Left lung (tissue), 4 donors: ENCODE measurements at regions not wholly inside any gene's neighbourhood (a gene's known extent, or its start where the extent isn't known, plus 50 kb on each side); places are given as distances from the start of the nearest gene placed in this dataset.

Experiments used
- ATAC-seq: fragments of 200-7000 bp; cut with Tn5 transposase; one replicate; pipeline ENCODE4 v1.9.1; 2020; ENCODE audit warnings: moderate library complexity
- DNase-seq, 4 donors: peaks; one replicate each; pipeline ENCODE4 v3.0.0-alpha.2; 2013 to 2020
- H3K27ac ChIP-seq, 2 donors: fragments of 200-600 bp; sonication (generic) in 1 of 2; one replicate each; pipeline versions ENCODE4 v1.5.0 to v1.8.0; 2020 to 2021
- H3K27me3 ChIP-seq, 2 donors: fragments of 200-600 bp; sonication (generic) in 1 of 2; one replicate each; pipeline versions ENCODE4 v1.5.0 to v1.8.0; 2020 to 2021
- H3K36me3 ChIP-seq, 2 donors: fragments of 200-600 bp; sonication (generic) in 1 of 2; one replicate each; pipeline versions ENCODE4 v1.5.0 to v1.8.0; 2020 to 2021
- H3K4me1 ChIP-seq, 2 donors: fragments of 200-600 bp; one replicate each; pipeline ENCODE4 v1.8.0; 2021
- H3K4me3 ChIP-seq, 2 donors: fragments of 200-600 bp; sonication (generic) in 1 of 2; one replicate each; pipeline versions ENCODE4 v1.5.0 to v1.8.0; 2020 to 2021; ENCODE audit warnings: mild to moderate bottlenecking in 1 of 2
- H3K9me3 ChIP-seq, 2 donors: fragments of 200-600 bp; sonication (generic) in 1 of 2; one replicate each; pipeline versions ENCODE4 v1.5.0 to v1.8.0; 2020 to 2021
- intact Hi-C, 2 donors: fragments of 100-400 bp; cut with DNase I; formaldehyde crosslinking; loops; one replicate each; pipeline versions ENCODE4 v1.11.2 to v1.14.2; 2022
- TF ChIP-seq, protein P1 (sequence below), 2 donors: fragments of 200-600 bp; sonication (generic) in 1 of 2; IDR thresholded peaks; one replicate each; pipeline versions ENCODE4 v1.5.0 to v1.8.0; 2021; ENCODE audit warnings: antibody characterized with exemption in 2 of 2
- donor health status: DM: no; HTN: yes; CAD: no.
- donor health status: DM: no; HTN: no; CAD: no.

- peak; percentile 59 for ATAC-seq
- H3K27me3 ChIP-seq = peaks cover 0 to 6% of the 10 kb centered on the region in 2 donors
- TF ChIP-seq, protein P1, sequence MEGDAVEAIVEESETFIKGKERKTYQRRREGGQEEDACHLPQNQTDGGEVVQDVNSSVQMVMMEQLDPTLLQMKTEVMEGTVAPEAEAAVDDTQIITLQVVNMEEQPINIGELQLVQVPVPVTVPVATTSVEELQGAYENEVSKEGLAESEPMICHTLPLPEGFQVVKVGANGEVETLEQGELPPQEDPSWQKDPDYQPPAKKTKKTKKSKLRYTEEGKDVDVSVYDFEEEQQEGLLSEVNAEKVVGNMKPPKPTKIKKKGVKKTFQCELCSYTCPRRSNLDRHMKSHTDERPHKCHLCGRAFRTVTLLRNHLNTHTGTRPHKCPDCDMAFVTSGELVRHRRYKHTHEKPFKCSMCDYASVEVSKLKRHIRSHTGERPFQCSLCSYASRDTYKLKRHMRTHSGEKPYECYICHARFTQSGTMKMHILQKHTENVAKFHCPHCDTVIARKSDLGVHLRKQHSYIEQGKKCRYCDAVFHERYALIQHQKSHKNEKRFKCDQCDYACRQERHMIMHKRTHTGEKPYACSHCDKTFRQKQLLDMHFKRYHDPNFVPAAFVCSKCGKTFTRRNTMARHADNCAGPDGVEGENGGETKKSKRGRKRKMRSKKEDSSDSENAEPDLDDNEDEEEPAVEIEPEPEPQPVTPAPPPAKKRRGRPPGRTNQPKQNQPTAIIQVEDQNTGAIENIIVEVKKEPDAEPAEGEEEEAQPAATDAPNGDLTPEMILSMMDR (IDR thresholded peaks at IDR 0.05) = no peak
- H3K4me1 ChIP-seq = no peaks in the 10 kb centered on the region
- no peak overlapping the region for H3K27ac ChIP-seq
- H3K4me3 ChIP-seq = no peak overlapping the region
- H3K9me3 ChIP-seq = no peaks in the 10 kb centered on the region
- intact Hi-C loops = no loop called here
- no peaks in the 10 kb centered on the region for H3K36me3 ChIP-seq
- DNase-seq = peak in 1 of 4 donors; percentile 17
Observed at GRCh38 chrX:39619182-39620009, 478.4 kb downstream of the BCOR start.

GRCh38 chrX:39624166-39624565 is 473.6 kb downstream of the BCOR start:
- TF ChIP-seq, protein P1 (IDR thresholded peaks at IDR 0.05) = no peak
- no peak for ATAC-seq
- H3K9me3 ChIP-seq = no peaks in the 10 kb centered on the region
- H3K4me1 ChIP-seq = no peaks in the 10 kb centered on the region
- no peaks in the 10 kb centered on the region for H3K36me3 ChIP-seq
- H3K27ac ChIP-seq = no peak overlapping the region
- H3K27me3 ChIP-seq = no peaks in the 10 kb centered on the region
- H3K4me3 ChIP-seq = no peak overlapping the region
- intact Hi-C loops = no loop called here
- no peak for DNase-seq

DNA sequence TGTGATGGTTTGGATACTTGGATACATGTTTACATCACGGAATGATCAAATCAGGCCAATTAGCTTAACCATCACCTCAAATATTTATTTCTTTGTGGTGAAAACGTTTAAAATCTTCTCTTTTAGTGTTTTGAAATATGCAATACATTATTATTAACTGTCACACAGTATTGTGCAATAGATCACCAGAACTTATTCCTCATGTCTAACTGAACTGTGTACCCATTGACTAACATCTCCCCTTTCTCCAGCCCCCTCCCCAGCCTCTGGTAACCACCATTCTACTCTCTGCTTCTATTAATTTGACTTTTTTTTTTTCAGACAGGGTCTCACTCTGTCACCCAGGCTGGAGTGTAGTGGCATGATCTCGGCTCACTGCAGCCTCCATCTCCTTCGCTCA is 471.9 kb downstream of the BCOR start:
- H3K27ac ChIP-seq = no peak overlapping the region
- no peaks in the 10 kb centered on the region for H3K36me3 ChIP-seq
- H3K9me3 ChIP-seq = no peaks in the 10 kb centered on the region
- intact Hi-C loops = no loop called here
- TF ChIP-seq, protein P1 (IDR thresholded peaks at IDR 0.05) = no peak
- no peak for DNase-seq
- no peaks in the 10 kb centered on the region for H3K27me3 ChIP-seq
- H3K4me3 ChIP-seq = no peak overlapping the region
- ATAC-seq = no peak
- H3K4me1 ChIP-seq = no peaks in the 10 kb centered on the region

DNA sequence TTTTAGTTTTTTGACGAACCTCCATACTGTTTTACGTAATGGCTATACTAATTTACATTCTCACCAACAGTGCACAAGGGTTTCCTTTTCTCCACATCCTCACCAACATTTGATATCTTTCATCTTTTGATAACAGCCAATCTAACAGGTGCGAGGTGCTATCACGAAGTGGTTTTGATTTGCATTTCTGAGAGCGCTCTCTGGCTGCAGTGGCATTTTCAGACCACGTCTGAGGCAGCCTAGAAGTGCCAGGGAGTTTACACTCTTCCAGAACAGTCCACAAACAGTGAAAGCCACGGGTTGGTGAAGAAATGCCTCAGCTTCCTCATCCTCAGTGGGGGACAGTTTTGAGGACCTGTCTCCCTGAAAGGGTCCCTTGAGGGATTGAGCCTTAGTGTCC is 471.0 kb downstream of the BCOR start:
- intact Hi-C loops = no loop called here
- ATAC-seq (peak; percentile 44), DNase-seq (no peak)
- no peaks in the 10 kb centered on the region for H3K36me3 ChIP-seq
- TF ChIP-seq, protein P1 (IDR thresholded peaks at IDR 0.05) = no peak
- no peak overlapping the region for H3K4me3 ChIP-seq
- H3K4me1 ChIP-seq = no peaks in the 10 kb centered on the region
- no peaks in the 10 kb centered on the region for H3K27me3 ChIP-seq
- no peaks in the 10 kb centered on the region for H3K9me3 ChIP-seq
- H3K27ac ChIP-seq = no peak overlapping the region

DNA sequence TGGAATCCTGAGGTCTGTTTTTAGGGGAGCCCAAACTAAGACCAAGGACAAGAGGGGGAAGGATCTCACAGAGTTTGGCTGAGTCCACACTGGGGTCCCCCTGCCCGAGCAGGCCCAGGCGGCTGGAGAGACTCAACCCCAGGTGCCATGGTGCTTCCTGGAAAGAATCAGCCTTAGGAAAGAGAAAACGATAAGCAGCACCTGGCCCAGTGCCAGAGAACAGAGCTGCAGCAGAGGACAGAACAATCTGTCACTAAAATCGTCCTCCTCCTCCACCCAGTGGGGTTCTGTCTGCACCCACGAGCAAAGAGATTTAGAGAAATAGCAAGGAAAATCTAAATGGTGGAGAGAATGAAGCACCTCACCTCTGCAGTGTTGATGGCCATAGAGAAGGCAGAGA is 470.5 kb downstream of the BCOR start:
- no peak for DNase-seq

More for the DNA sequence above, 470.5 kb downstream of the BCOR start:
- H3K27ac ChIP-seq = no peak overlapping the region
- intact Hi-C loops = no loop called here
- TF ChIP-seq, protein P1 (IDR thresholded peaks at IDR 0.05) = no peak
- ATAC-seq = no peak
- no peaks in the 10 kb centered on the region for H3K27me3 ChIP-seq
- H3K4me3 ChIP-seq = no peak overlapping the region
- no peaks in the 10 kb centered on the region for H3K4me1 ChIP-seq
- H3K36me3 ChIP-seq = no peaks in the 10 kb centered on the region
- H3K9me3 ChIP-seq = no peaks in the 10 kb centered on the region
